ENCODE measurements at regions not wholly inside any gene's neighbourhood (a gene's known extent, or its start where the extent isn't known, plus 50 kb on each side); places are given as distances from the start of the nearest gene placed in this dataset.

GRCh38 chr11:11140510-11140909 is 212.5 kb downstream of the CSNK2A3 start:
- no peak for TF ChIP-seq MAX (IDR thresholded peaks at IDR 0.05)
- TF ChIP-seq NFIC (IDR thresholded peaks at IDR 0.05) = no peak
- no peak for TF ChIP-seq REST (IDR thresholded peaks at IDR 0.05; ENCODE audit: low read depth)

GRCh38 chr11:11137339-11137738 is 215.7 kb downstream of the CSNK2A3 start:
- TF ChIP-seq YY1 (IDR thresholded peaks at IDR 0.05; ENCODE audit: low read depth) (no peak), REST (IDR thresholded peaks at IDR 0.05; ENCODE audit: low read depth) (no peak), MAX (IDR thresholded peaks at IDR 0.05) (no peak)

GRCh38 chr11:11135820-11136476 is 217.1 kb downstream of the CSNK2A3 start:
- peak; percentile 58 for TF ChIP-seq TEAD4 (IDR thresholded peaks at IDR 0.05)
- TF ChIP-seq CREB1 (IDR thresholded peaks at IDR 0.05; ENCODE audit: low read depth) = no peak
- peak; percentile 29; the same call in 1 of the 2 replicates for TF ChIP-seq YY1 (IDR thresholded peaks at IDR 0.05; ENCODE audit: low read depth)
- TF ChIP-seq EP300 (IDR thresholded peaks at IDR 0.05; ENCODE audit: borderline replicate concordance) = 0 out of 2 replicates have a peak, but pooled peaks have one; percentile 19
- no peak for TF ChIP-seq RAD21 (IDR thresholded peaks at IDR 0.05; ENCODE audit: low read depth)
- peak; percentile 67 for TF ChIP-seq CEBPB (IDR thresholded peaks at IDR 0.05)
- TF ChIP-seq USF1 (IDR thresholded peaks at IDR 0.05) = no peak
- TF ChIP-seq ZBTB7A (IDR thresholded peaks at IDR 0.05; ENCODE audit: low read depth) = no peak
- TF ChIP-seq TCF12 (IDR thresholded peaks at IDR 0.05; ENCODE audit: low read depth) = no peak
- TF ChIP-seq NFIC (IDR thresholded peaks at IDR 0.05) = peak; percentile 46; the same call in 1 of the 2 replicates
- no peak for TF ChIP-seq MAX (IDR thresholded peaks at IDR 0.05)
- TF ChIP-seq TAF1 (IDR thresholded peaks at IDR 0.05; ENCODE audit: low read depth) = no peak
- TF ChIP-seq FOXM1 (IDR thresholded peaks at IDR 0.05; ENCODE audit: borderline replicate concordance, low read depth) = peak; percentile 22; the same call in 1 of the 2 replicates
- TF ChIP-seq REST (IDR thresholded peaks at IDR 0.05; ENCODE audit: low read depth) = no peak
- no peak for TF ChIP-seq EGR1 (IDR thresholded peaks at IDR 0.05)

GRCh38 chr11:11129118-11129517 is 223.9 kb downstream of the CSNK2A3 start:
- TF ChIP-seq NFIC (IDR thresholded peaks at IDR 0.05) (no peak), EGR1 (IDR thresholded peaks at IDR 0.05) (no peak), TCF12 (IDR thresholded peaks at IDR 0.05; ENCODE audit: low read depth) (no peak), CEBPB (IDR thresholded peaks at IDR 0.05) (no peak), REST (IDR thresholded peaks at IDR 0.05; ENCODE audit: low read depth) (no peak), MAX (IDR thresholded peaks at IDR 0.05) (no peak), YY1 (IDR thresholded peaks at IDR 0.05; ENCODE audit: low read depth) (no peak), RAD21 (IDR thresholded peaks at IDR 0.05; ENCODE audit: low read depth) (no peak), EP300 (IDR thresholded peaks at IDR 0.05; ENCODE audit: borderline replicate concordance) (no peak), CREB1 (IDR thresholded peaks at IDR 0.05; ENCODE audit: low read depth) (no peak), FOXM1 (IDR thresholded peaks at IDR 0.05; ENCODE audit: borderline replicate concordance, low read depth) (no peak), TAF1 (IDR thresholded peaks at IDR 0.05; ENCODE audit: low read depth) (no peak), ZBTB7A (IDR thresholded peaks at IDR 0.05; ENCODE audit: low read depth) (no peak), USF1 (IDR thresholded peaks at IDR 0.05) (no peak), TEAD4 (IDR thresholded peaks at IDR 0.05) (no peak)

Measured in Ishikawa (cell line).